Heart right ventricle (tissue), 16 donors: ENCODE measurements at regions not wholly inside any gene's neighbourhood (a gene's known extent, or its start where the extent isn't known, plus 50 kb on each side); places are given as distances from the start of the nearest gene placed in this dataset.

Source experiments
- ATAC-seq, 8 donors: fragments of 200-7000 bp; cut with Tn5 transposase; one replicate each; pipeline ENCODE4 v1.9.1; 2020; ENCODE audit warnings: mild to moderate bottlenecking in 8 of 8, moderate library complexity in 8 of 8, moderate number of reproducible peaks in 1 of 8
- DNase-seq, 2 donors: peaks; one replicate each; pipeline ENCODE4 v3.0.0-alpha.2; 2020
- H3K27ac ChIP-seq, 10 donors: fragments of 200-600 bp; sonication (generic) in 2 of 10; one replicate each; pipeline versions ENCODE4 v1.5.0 to v1.8.0; 2020 to 2022; ENCODE audit warnings: mild to moderate bottlenecking in 3 of 10
- H3K27me3 ChIP-seq, 7 donors: fragments of 200-600 bp; one replicate each; pipeline ENCODE4 v1.8.0; 2021 to 2022; ENCODE audit warnings: mild to moderate bottlenecking in 2 of 7
- H3K36me3 ChIP-seq, 9 donors: fragments of 200-600 bp; sonication (generic) in 1 of 9; one replicate each; pipeline versions ENCODE4 v1.5.0 to v1.8.0; 2020 to 2022; ENCODE audit warnings: mild to moderate bottlenecking in 2 of 9
- H3K4me1 ChIP-seq, 9 donors: fragments of 200-600 bp; sonication (generic) in 1 of 9; one replicate each; pipeline versions ENCODE4 v1.5.0 to v1.8.0; 2020 to 2022; ENCODE audit warnings: mild to moderate bottlenecking in 4 of 9
- H3K4me3 ChIP-seq, 10 donors: fragments of 200-600 bp; sonication (generic) in 2 of 10; one replicate each; pipeline versions ENCODE4 v1.5.0 to v1.8.0; 2020 to 2022; ENCODE audit warnings: mild to moderate bottlenecking in 7 of 10, moderate library complexity in 2 of 10
- H3K9me3 ChIP-seq, 11 donors: fragments of 200-600 bp in 10 of 11; sonication (generic) in 2 of 11; one replicate each; pipeline versions ENCODE4 v1.5.0 to v1.8.0; 2013 to 2022; ENCODE audit warnings: mild to moderate bottlenecking in 2 of 11, control low read depth in 1 of 11, moderate library complexity in 1 of 11
- WGBS, 2 donors: extraction: QIAGEN DNeasy Blood & Tissue Kit; methylation state at CpG; one replicate each; pipeline ENCODE4 v1.1.7; 2013; ENCODE audit warnings: inconsistent platforms in 1 of 2; 5-methylcytosine and 5-hydroxymethylcytosine counted together
- intact Hi-C, 10 donors: fragments of 100-400 bp; cut with DNase I; formaldehyde crosslinking; loops; one replicate each; pipeline versions ENCODE4 v1.11.1 to v1.14.2; 2022
- TF ChIP-seq, protein P1 (sequence below), 9 donors: fragments of 200-600 bp; sonication (generic) in 2 of 9; IDR thresholded peaks; one replicate each; pipeline versions ENCODE4 v1.5.0 to v1.8.0; 2021 to 2022; ENCODE audit warnings: antibody characterized with exemption in 9 of 9, mild to moderate bottlenecking in 5 of 9, moderate library complexity in 1 of 9
- donor health status: Arrhythmogenic right ventricular cardiomyopathy.
- donor health status: ischemic (EF 13 %, LVEDD 7.1; RV severe dilation, severe dysfunction).
- donor health status: healthy with polysubstance abuse.
- donor health status: DM: no; HTN: yes; CAD: no.
- donor health status: DM: no; HTN: no; CAD: no.
- donor health status: ischemic (EF 25% LVEDD 6.9; RV normal size, moderate dysfunction).
- donor health status: ischemic (EF 25% LVEDD 5.7; RV mildly dilated, moderate dysfunction).
- donor health status: healthy.
- donor health status: DM: yes; HTN: yes; CAD: no.
- donor health status: Ischemic cardiomyopathy.
- donor health status: ischemic (EF 35%, LVEDD 5.7; RV mildly dilated, moderate dysfunction).
- donor health status: nonischemic (EF 11% LVEDD 7.7; RV severe dilation, severe dysfunction).
- donor health status: DM: yes; HTN: yes; CAD: no.
- donor health status: PGD.
- donor health status: ischemic (EF 29% LVEDD 5.4; RV normal size, mild dysfunction).
- donor health status: nonischemic (EF 23%, LVEDD 6.1; RV moderate dilation, normal function).

DNA sequence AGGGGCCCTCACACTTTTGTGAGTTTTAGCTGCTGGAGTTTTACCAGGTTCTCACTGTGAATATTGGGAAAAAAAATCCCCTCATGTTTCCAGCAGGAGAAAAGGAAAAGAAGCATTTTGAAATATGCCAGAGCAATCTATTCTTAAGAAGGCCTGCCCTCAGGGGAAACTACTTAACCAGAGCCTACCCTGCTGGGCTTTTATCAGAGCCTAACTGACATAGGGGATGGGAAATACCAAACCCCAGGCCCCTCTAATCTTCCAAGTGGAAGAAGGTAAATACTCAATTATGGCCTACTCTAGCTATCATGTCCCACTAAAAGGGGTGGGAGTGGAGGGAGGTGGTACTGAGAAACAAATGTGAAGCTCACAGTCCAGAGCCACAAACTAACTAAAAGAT is 68.7 kb upstream of the NMNAT3 start:
- H3K4me3 ChIP-seq: no peak overlapping the region
- no peak for ATAC-seq
- intact Hi-C loops: loop anchor here in 1 of 10 donors (10.0 kb wide), 1 partner anchor 158 kb away; no protein-coding TSS in a partner anchor
- peaks cover 0 to 7% (median 0%) of the 10 kb centered on the region in 7 donors for H3K27me3 ChIP-seq
- DNase-seq: no peak
- H3K4me1 ChIP-seq: no peaks in the 10 kb centered on the region
- no peak overlapping the region for H3K27ac ChIP-seq
- peaks cover 0 to 39% (median 8%) of the 10 kb centered on the region in 11 donors for H3K9me3 ChIP-seq
- no peaks in the 10 kb centered on the region for H3K36me3 ChIP-seq
- TF ChIP-seq, protein P1, sequence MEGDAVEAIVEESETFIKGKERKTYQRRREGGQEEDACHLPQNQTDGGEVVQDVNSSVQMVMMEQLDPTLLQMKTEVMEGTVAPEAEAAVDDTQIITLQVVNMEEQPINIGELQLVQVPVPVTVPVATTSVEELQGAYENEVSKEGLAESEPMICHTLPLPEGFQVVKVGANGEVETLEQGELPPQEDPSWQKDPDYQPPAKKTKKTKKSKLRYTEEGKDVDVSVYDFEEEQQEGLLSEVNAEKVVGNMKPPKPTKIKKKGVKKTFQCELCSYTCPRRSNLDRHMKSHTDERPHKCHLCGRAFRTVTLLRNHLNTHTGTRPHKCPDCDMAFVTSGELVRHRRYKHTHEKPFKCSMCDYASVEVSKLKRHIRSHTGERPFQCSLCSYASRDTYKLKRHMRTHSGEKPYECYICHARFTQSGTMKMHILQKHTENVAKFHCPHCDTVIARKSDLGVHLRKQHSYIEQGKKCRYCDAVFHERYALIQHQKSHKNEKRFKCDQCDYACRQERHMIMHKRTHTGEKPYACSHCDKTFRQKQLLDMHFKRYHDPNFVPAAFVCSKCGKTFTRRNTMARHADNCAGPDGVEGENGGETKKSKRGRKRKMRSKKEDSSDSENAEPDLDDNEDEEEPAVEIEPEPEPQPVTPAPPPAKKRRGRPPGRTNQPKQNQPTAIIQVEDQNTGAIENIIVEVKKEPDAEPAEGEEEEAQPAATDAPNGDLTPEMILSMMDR (IDR thresholded peaks at IDR 0.05): no peak

DNA sequence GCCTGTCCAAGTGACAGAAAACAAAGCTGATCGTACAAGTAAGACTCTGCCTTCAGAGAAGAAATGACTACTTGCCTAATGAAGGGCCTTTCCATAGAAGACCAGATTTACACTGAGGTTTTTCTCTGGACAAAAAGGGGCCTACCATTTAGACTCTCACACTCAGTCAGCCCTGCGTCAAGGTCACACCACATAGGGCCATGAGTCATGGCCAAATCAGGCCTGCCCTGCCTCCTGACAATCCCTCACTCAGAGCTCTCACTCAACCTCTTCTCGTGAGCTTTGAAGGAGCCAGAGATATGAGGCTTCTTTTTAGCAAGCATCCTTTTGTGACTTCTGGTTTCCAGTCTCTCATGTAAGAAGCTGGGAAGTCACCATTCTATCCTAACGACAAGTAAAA is 68.1 kb upstream of the NMNAT3 start:
- ATAC-seq: peak in 7 of 8 donors; percentile 38 to 94 (median 75)
- 45 to 52% methylated on average over 4 of the region's 4 CpGs for WGBS, 2 donors
- intact Hi-C loops: loop anchor here in 1 of 10 donors (10.0 kb wide), 1 partner anchor 159 kb away; no protein-coding TSS in a partner anchor

DNA sequence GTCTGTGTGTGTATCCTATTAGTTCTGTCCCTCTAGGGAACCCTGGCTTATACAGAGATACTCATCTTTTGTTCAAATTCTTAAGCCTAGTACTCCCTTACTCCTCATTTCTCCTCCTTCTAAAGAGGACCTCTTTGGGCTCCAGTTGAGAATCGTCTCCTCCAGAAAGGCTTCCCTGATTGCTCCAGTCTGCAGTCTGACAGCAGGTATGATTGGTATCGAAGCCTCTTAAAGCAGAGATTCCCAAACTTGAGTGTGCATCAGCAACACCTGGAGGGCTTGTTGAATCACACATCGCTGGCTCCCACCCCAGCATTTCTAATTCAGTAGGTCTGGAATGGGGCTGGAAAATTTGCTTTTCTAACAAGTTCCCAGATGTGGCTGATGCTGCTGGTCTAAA is 60.9 kb upstream of the NMNAT3 start:
- WGBS, 2 donors: 82 to 92% methylated on average over 3 of the region's 3 CpGs
- ATAC-seq (no peak), DNase-seq (no peak)
- no peaks in the 10 kb centered on the region for H3K36me3 ChIP-seq
- TF ChIP-seq, protein P1 (IDR thresholded peaks at IDR 0.05): no peak
- H3K4me1 ChIP-seq: no peaks in the 10 kb centered on the region
- H3K27ac ChIP-seq: no peak overlapping the region
- peaks cover 0 to 7% (median 0%) of the 10 kb centered on the region in 7 donors for H3K27me3 ChIP-seq
- intact Hi-C loops: no loop called here
- no peaks in the 10 kb centered on the region for H3K9me3 ChIP-seq
- H3K4me3 ChIP-seq: no peak overlapping the region

More for the DNA sequence above, 68.1 kb upstream of the NMNAT3 start:
- Histone ChIP-seq H3K27me3 (peaks cover 0 to 7% (median 0%) of the 10 kb centered on the region in 7 donors), H3K36me3 (no peaks in the 10 kb centered on the region), H3K27ac (no peak overlapping the region), H3K9me3 (peaks cover 0 to 35% (median 8%) of the 10 kb centered on the region in 11 donors), H3K4me3 (no peak overlapping the region), H3K4me1 (no peaks in the 10 kb centered on the region)
- DNase-seq: no peak
- TF ChIP-seq, protein P1 (IDR thresholded peaks at IDR 0.05): no peak

DNA sequence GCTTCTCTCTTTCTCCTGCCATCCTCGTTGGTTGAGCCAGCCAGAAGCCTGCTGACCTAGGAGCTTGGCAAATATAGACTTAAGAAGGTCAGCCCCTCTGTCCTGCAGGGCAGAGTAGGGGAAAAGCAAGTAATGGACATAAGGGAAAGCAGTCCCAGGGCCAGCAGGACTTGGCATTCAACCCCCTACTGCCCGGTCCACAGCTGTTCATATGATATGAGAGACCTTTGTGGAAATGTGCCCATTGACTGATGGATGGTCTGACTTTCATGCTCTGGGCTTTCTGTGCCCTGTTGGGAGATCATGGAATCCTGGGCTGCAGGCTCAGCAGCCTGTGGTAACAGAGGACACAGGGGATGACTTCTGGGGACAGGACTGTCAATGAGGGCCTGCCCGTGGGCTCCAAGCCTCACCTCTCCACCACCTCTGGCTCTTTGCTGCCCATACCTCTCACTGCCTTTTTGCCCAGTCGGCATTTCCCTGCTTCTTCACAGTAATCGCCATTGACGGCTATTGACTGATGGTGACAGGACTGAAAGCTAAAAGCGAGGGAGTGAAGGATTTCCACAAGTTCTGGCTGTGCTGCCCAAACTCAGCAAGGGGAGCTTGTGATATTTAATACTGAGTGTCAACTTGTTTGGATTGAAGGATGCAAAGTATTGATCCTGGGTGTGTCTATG is 60.0 kb upstream of the NMNAT3 start:
- ATAC-seq: no peak
- Histone ChIP-seq H3K4me1 (no peaks in the 10 kb centered on the region), H3K36me3 (no peaks in the 10 kb centered on the region), H3K27me3 (peaks cover 0 to 7% (median 0%) of the 10 kb centered on the region in 7 donors), H3K9me3 (no peaks in the 10 kb centered on the region), H3K4me3 (no peak overlapping the region), H3K27ac (no peak overlapping the region)
- TF ChIP-seq, protein P1 (IDR thresholded peaks at IDR 0.05): no peak
- intact Hi-C loops: no loop called here
- no peak for DNase-seq
- WGBS, 2 donors: 82 to 84% methylated on average over 7 of the region's 7 CpGs
